ENCODE measurements at regions not wholly inside any gene's neighbourhood (a gene's known extent, or its start where the extent isn't known, plus 50 kb on each side); places are given as distances from the start of the nearest gene placed in this dataset.

- TF ChIP-seq FOXA1 (IDR thresholded peaks at IDR 0.05): no peak
- TF ChIP-seq RAD21 (IDR thresholded peaks at IDR 0.05): no peak
- TF ChIP-seq FOXA2 (IDR thresholded peaks at IDR 0.05): no peak
- TF ChIP-seq ATF3 (IDR thresholded peaks at IDR 0.05): no peak
- no peak for TF ChIP-seq TAF1 (conservative IDR thresholded peaks at IDR 0.05)
- TF ChIP-seq ZBTB33 (IDR thresholded peaks at IDR 0.05): no peak
- no peak for TF ChIP-seq REST (IDR thresholded peaks at IDR 0.05)
- TF ChIP-seq MAX (IDR thresholded peaks at IDR 0.05): no peak
- 51% methylated on average over 4 of the region's 4 CpGs for WGBS
- H3K4me3 ChIP-seq (ENCODE audit: low read depth in 1 of 3, low read length in 3 of 3): no peak overlapping the region
- DNase-seq (ENCODE audit: low spot score): no peak
- no peaks in the 10 kb centered on the region for H3K36me3 ChIP-seq (ENCODE audit: control insufficient read depth in 4 of 4, insufficient read depth in 3 of 4, low read depth in 1 of 4, low read length in 3 of 4)
- no peak overlapping the region for H3K27ac ChIP-seq (ENCODE audit: low read depth in 1 of 2, low read length in 2 of 2)
- H3K4me1 ChIP-seq (ENCODE audit: control insufficient read depth in 4 of 4, insufficient read depth in 4 of 4, low read length in 3 of 4): no peaks in the 10 kb centered on the region
- H3K9me3 ChIP-seq (ENCODE audit: control insufficient read depth in 4 of 4, low read length in 3 of 4): no peaks in the 10 kb centered on the region
- H3K27me3 ChIP-seq (ENCODE audit: control insufficient read depth in 4 of 4, insufficient read depth in 4 of 4, low read length in 3 of 4): no peaks in the 10 kb centered on the region
- H3K9ac ChIP-seq (ENCODE audit: low read depth in 1 of 2, low read length in 2 of 2): no peak overlapping the region
Measured at GRCh38 chr6:90893400-90893799, 306.5 kb upstream of the MAP3K7 start.

GRCh38 chr6:90892271-90892670, 305.4 kb upstream of the MAP3K7 start:
- Histone ChIP-seq H3K9ac (ENCODE audit: low read depth in 1 of 2, low read length in 2 of 2) (no peak overlapping the region), H3K36me3 (ENCODE audit: control insufficient read depth in 4 of 4, insufficient read depth in 3 of 4, low read depth in 1 of 4, low read length in 3 of 4) (no peaks in the 10 kb centered on the region), H3K27me3 (ENCODE audit: control insufficient read depth in 4 of 4, insufficient read depth in 4 of 4, low read length in 3 of 4) (no peaks in the 10 kb centered on the region), H3K27ac (ENCODE audit: low read depth in 1 of 2, low read length in 2 of 2) (no peak overlapping the region), H3K9me3 (ENCODE audit: control insufficient read depth in 4 of 4, low read length in 3 of 4) (no peaks in the 10 kb centered on the region), H3K4me1 (ENCODE audit: control insufficient read depth in 4 of 4, insufficient read depth in 4 of 4, low read length in 3 of 4) (no peaks in the 10 kb centered on the region), H3K4me3 (ENCODE audit: low read depth in 1 of 3, low read length in 3 of 3) (no peak overlapping the region)
- TF ChIP-seq NR2F2 (IDR thresholded peaks at IDR 0.05) (no peak), REST (IDR thresholded peaks at IDR 0.05) (no peak), RXRA (IDR thresholded peaks at IDR 0.05) (no peak), MAX (IDR thresholded peaks at IDR 0.05) (no peak), ZBTB33 (IDR thresholded peaks at IDR 0.05) (no peak), RAD21 (IDR thresholded peaks at IDR 0.05) (no peak), SP1 (IDR thresholded peaks at IDR 0.05) (no peak), GABPA (IDR thresholded peaks at IDR 0.05 in 1 of 2, conservative IDR thresholded peaks at IDR 0.05 in 1 of 2) (no peak), FOXA2 (IDR thresholded peaks at IDR 0.05) (no peak), JUND (IDR thresholded peaks at IDR 0.05) (no peak), HNF4G (IDR thresholded peaks at IDR 0.05) (no peak), CTCF (IDR thresholded peaks at IDR 0.05; ENCODE audit: low read depth, low read length, missing input control) (no peak), FOXA1 (IDR thresholded peaks at IDR 0.05) (no peak), ATF3 (IDR thresholded peaks at IDR 0.05) (no peak), YY1 (IDR thresholded peaks at IDR 0.05) (no peak), EGR1 (IDR thresholded peaks at IDR 0.05; ENCODE audit: low read depth in 2 of 2) (no peak)
- WGBS: 45% methylated on average over 3 of the region's 3 CpGs
- no peak for DNase-seq (ENCODE audit: low spot score)

Data from liver (tissue), 8 donors.